ENCODE measurements at regions not wholly inside any gene's neighbourhood (a gene's known extent, or its start where the extent isn't known, plus 50 kb on each side); places are given as distances from the start of the nearest gene placed in this dataset.

GRCh38 chr6:91982559-91982958, 1395.7 kb upstream of the MAP3K7 start:
- no peaks in the 10 kb centered on the region for H3K36me3 ChIP-seq (ENCODE audit: control insufficient read depth in 5 of 5, insufficient read depth in 5 of 5, low read length in 5 of 5)
- H3K4me1 ChIP-seq (ENCODE audit: control insufficient read depth in 5 of 5, insufficient read depth in 5 of 5, low read length in 5 of 5) = no peaks in the 10 kb centered on the region
- no peaks in the 10 kb centered on the region for H3K27me3 ChIP-seq (ENCODE audit: control insufficient read depth in 5 of 5, insufficient read depth in 4 of 5, low read length in 5 of 5)
- no peak overlapping the region for H3K4me3 ChIP-seq (ENCODE audit: low read depth in 1 of 5, low read length in 5 of 5)
- no peak overlapping the region for H3K9ac ChIP-seq (ENCODE audit: low read length in 5 of 5)
- no peaks in the 10 kb centered on the region for H3K9me3 ChIP-seq (ENCODE audit: control insufficient read depth in 5 of 5, low read length in 5 of 5)
- H3K27ac ChIP-seq (ENCODE audit: low read depth, low read length) = no peak overlapping the region

GRCh38 chr6:91976797-91977196, 1389.9 kb upstream of the MAP3K7 start:
- Histone ChIP-seq H3K9me3 (ENCODE audit: control insufficient read depth in 5 of 5, low read length in 5 of 5) (no peaks in the 10 kb centered on the region), H3K36me3 (ENCODE audit: control insufficient read depth in 5 of 5, insufficient read depth in 5 of 5, low read length in 5 of 5) (no peaks in the 10 kb centered on the region), H3K4me3 (ENCODE audit: low read depth in 1 of 5, low read length in 5 of 5) (no peak overlapping the region), H3K27me3 (ENCODE audit: control insufficient read depth in 5 of 5, insufficient read depth in 4 of 5, low read length in 5 of 5) (no peaks in the 10 kb centered on the region), H3K4me1 (ENCODE audit: control insufficient read depth in 5 of 5, insufficient read depth in 5 of 5, low read length in 5 of 5) (no peaks in the 10 kb centered on the region), H3K9ac (ENCODE audit: low read length in 5 of 5) (no peak overlapping the region), H3K27ac (ENCODE audit: low read depth, low read length) (no peak overlapping the region)

- Histone ChIP-seq H3K27ac (ENCODE audit: low read depth, low read length) (no peak overlapping the region), H3K4me3 (ENCODE audit: low read depth in 1 of 5, low read length in 5 of 5) (no peak overlapping the region), H3K4me1 (ENCODE audit: control insufficient read depth in 5 of 5, insufficient read depth in 5 of 5, low read length in 5 of 5) (no peaks in the 10 kb centered on the region), H3K9ac (ENCODE audit: low read length in 5 of 5) (no peak overlapping the region), H3K36me3 (ENCODE audit: control insufficient read depth in 5 of 5, insufficient read depth in 5 of 5, low read length in 5 of 5) (no peaks in the 10 kb centered on the region), H3K9me3 (ENCODE audit: control insufficient read depth in 5 of 5, low read length in 5 of 5) (peaks cover 0 to 12% (median 7%) of the 10 kb centered on the region in 5 donors), H3K27me3 (ENCODE audit: control insufficient read depth in 5 of 5, insufficient read depth in 4 of 5, low read length in 5 of 5) (no peaks in the 10 kb centered on the region)
These were observed 1383.8 kb upstream of the MAP3K7 start for GRCh38 chr6:91970700-91971099.

GRCh38 chr6:91965872-91966271, 1379.0 kb upstream of the MAP3K7 start:
- Histone ChIP-seq H3K36me3 (ENCODE audit: control insufficient read depth in 5 of 5, insufficient read depth in 5 of 5, low read length in 5 of 5) (no peaks in the 10 kb centered on the region), H3K27me3 (ENCODE audit: control insufficient read depth in 5 of 5, insufficient read depth in 4 of 5, low read length in 5 of 5) (no peaks in the 10 kb centered on the region), H3K4me3 (ENCODE audit: low read depth in 1 of 5, low read length in 5 of 5) (no peak overlapping the region), H3K27ac (ENCODE audit: low read depth, low read length) (no peak overlapping the region), H3K9me3 (ENCODE audit: control insufficient read depth in 5 of 5, low read length in 5 of 5) (peaks cover 0 to 14% (median 8%) of the 10 kb centered on the region in 5 donors), H3K9ac (ENCODE audit: low read length in 5 of 5) (no peak overlapping the region), H3K4me1 (ENCODE audit: control insufficient read depth in 5 of 5, insufficient read depth in 5 of 5, low read length in 5 of 5) (peaks cover 0 to 12% (median 0%) of the 10 kb centered on the region in 5 donors)

- H3K27me3 ChIP-seq (ENCODE audit: control insufficient read depth in 5 of 5, insufficient read depth in 4 of 5, low read length in 5 of 5) = no peaks in the 10 kb centered on the region
- H3K4me3 ChIP-seq (ENCODE audit: low read depth in 1 of 5, low read length in 5 of 5) = no peak overlapping the region
- peaks cover 0 to 14% (median 8%) of the 10 kb centered on the region in 5 donors for H3K9me3 ChIP-seq (ENCODE audit: control insufficient read depth in 5 of 5, low read length in 5 of 5)
- H3K9ac ChIP-seq (ENCODE audit: low read length in 5 of 5) = no peak overlapping the region
- peaks cover 0 to 12% (median 0%) of the 10 kb centered on the region in 5 donors for H3K4me1 ChIP-seq (ENCODE audit: control insufficient read depth in 5 of 5, insufficient read depth in 5 of 5, low read length in 5 of 5)
- no peak overlapping the region for H3K27ac ChIP-seq (ENCODE audit: low read depth, low read length)
- no peaks in the 10 kb centered on the region for H3K36me3 ChIP-seq (ENCODE audit: control insufficient read depth in 5 of 5, insufficient read depth in 5 of 5, low read length in 5 of 5)
These were observed 1374.8 kb upstream of the MAP3K7 start for GRCh38 chr6:91961671-91962070.

GRCh38 chr6:91961236-91961635, 1374.4 kb upstream of the MAP3K7 start:
- Histone ChIP-seq H3K4me1 (ENCODE audit: control insufficient read depth in 5 of 5, insufficient read depth in 5 of 5, low read length in 5 of 5) (peaks cover 0 to 12% (median 0%) of the 10 kb centered on the region in 5 donors), H3K27ac (ENCODE audit: low read depth, low read length) (no peak overlapping the region), H3K9ac (ENCODE audit: low read length in 5 of 5) (no peak overlapping the region), H3K36me3 (ENCODE audit: control insufficient read depth in 5 of 5, insufficient read depth in 5 of 5, low read length in 5 of 5) (no peaks in the 10 kb centered on the region), H3K27me3 (ENCODE audit: control insufficient read depth in 5 of 5, insufficient read depth in 4 of 5, low read length in 5 of 5) (no peaks in the 10 kb centered on the region), H3K4me3 (ENCODE audit: low read depth in 1 of 5, low read length in 5 of 5) (no peak overlapping the region), H3K9me3 (ENCODE audit: control insufficient read depth in 5 of 5, low read length in 5 of 5) (peaks cover 0 to 10% (median 7%) of the 10 kb centered on the region in 5 donors)

- Histone ChIP-seq H3K9me3 (ENCODE audit: control insufficient read depth in 5 of 5, low read length in 5 of 5) (peaks cover 3 to 9% (median 3%) of the 10 kb centered on the region in 5 donors), H3K27me3 (ENCODE audit: control insufficient read depth in 5 of 5, insufficient read depth in 4 of 5, low read length in 5 of 5) (no peaks in the 10 kb centered on the region), H3K4me3 (ENCODE audit: low read depth in 1 of 5, low read length in 5 of 5) (no peak overlapping the region), H3K4me1 (ENCODE audit: control insufficient read depth in 5 of 5, insufficient read depth in 5 of 5, low read length in 5 of 5) (no peaks in the 10 kb centered on the region), H3K36me3 (ENCODE audit: control insufficient read depth in 5 of 5, insufficient read depth in 5 of 5, low read length in 5 of 5) (no peaks in the 10 kb centered on the region), H3K9ac (ENCODE audit: low read length in 5 of 5) (no peak overlapping the region), H3K27ac (ENCODE audit: low read depth, low read length) (no peak overlapping the region)
These were observed 1355.0 kb upstream of the MAP3K7 start for GRCh38 chr6:91941838-91942237.

GRCh38 chr6:91940801-91941200, 1353.9 kb upstream of the MAP3K7 start:
- Histone ChIP-seq H3K9ac (ENCODE audit: low read length in 5 of 5) (no peak overlapping the region), H3K4me1 (ENCODE audit: control insufficient read depth in 5 of 5, insufficient read depth in 5 of 5, low read length in 5 of 5) (no peaks in the 10 kb centered on the region), H3K27me3 (ENCODE audit: control insufficient read depth in 5 of 5, insufficient read depth in 4 of 5, low read length in 5 of 5) (no peaks in the 10 kb centered on the region), H3K27ac (ENCODE audit: low read depth, low read length) (no peak overlapping the region), H3K9me3 (ENCODE audit: control insufficient read depth in 5 of 5, low read length in 5 of 5) (peaks cover 0 to 4% (median under 1%) of the 10 kb centered on the region in 5 donors), H3K4me3 (ENCODE audit: low read depth in 1 of 5, low read length in 5 of 5) (no peak overlapping the region), H3K36me3 (ENCODE audit: control insufficient read depth in 5 of 5, insufficient read depth in 5 of 5, low read length in 5 of 5) (no peaks in the 10 kb centered on the region)

GRCh38 chr6:91926827-91927226, 1340.0 kb upstream of the MAP3K7 start:
- H3K9me3 ChIP-seq (ENCODE audit: control insufficient read depth in 5 of 5, low read length in 5 of 5) = peaks cover 0 to 6% (median 2%) of the 10 kb centered on the region in 5 donors
- no peak overlapping the region for H3K4me3 ChIP-seq (ENCODE audit: low read depth in 1 of 5, low read length in 5 of 5)
- no peak overlapping the region for H3K27ac ChIP-seq (ENCODE audit: low read depth, low read length)
- no peaks in the 10 kb centered on the region for H3K27me3 ChIP-seq (ENCODE audit: control insufficient read depth in 5 of 5, insufficient read depth in 4 of 5, low read length in 5 of 5)
- no peak overlapping the region for H3K9ac ChIP-seq (ENCODE audit: low read length in 5 of 5)
- H3K36me3 ChIP-seq (ENCODE audit: control insufficient read depth in 5 of 5, insufficient read depth in 5 of 5, low read length in 5 of 5) = no peaks in the 10 kb centered on the region
- H3K4me1 ChIP-seq (ENCODE audit: control insufficient read depth in 5 of 5, insufficient read depth in 5 of 5, low read length in 5 of 5) = no peaks in the 10 kb centered on the region

GRCh38 chr6:91926361-91926760, 1339.5 kb upstream of the MAP3K7 start:
- peaks cover 0 to 6% (median 2%) of the 10 kb centered on the region in 5 donors for H3K9me3 ChIP-seq (ENCODE audit: control insufficient read depth in 5 of 5, low read length in 5 of 5)
- no peaks in the 10 kb centered on the region for H3K4me1 ChIP-seq (ENCODE audit: control insufficient read depth in 5 of 5, insufficient read depth in 5 of 5, low read length in 5 of 5)
- H3K27ac ChIP-seq (ENCODE audit: low read depth, low read length) = no peak overlapping the region
- H3K27me3 ChIP-seq (ENCODE audit: control insufficient read depth in 5 of 5, insufficient read depth in 4 of 5, low read length in 5 of 5) = no peaks in the 10 kb centered on the region
- H3K36me3 ChIP-seq (ENCODE audit: control insufficient read depth in 5 of 5, insufficient read depth in 5 of 5, low read length in 5 of 5) = no peaks in the 10 kb centered on the region
- no peak overlapping the region for H3K9ac ChIP-seq (ENCODE audit: low read length in 5 of 5)
- H3K4me3 ChIP-seq (ENCODE audit: low read depth in 1 of 5, low read length in 5 of 5) = no peak overlapping the region

GRCh38 chr6:91911945-91912344, 1325.1 kb upstream of the MAP3K7 start:
- H3K9me3 ChIP-seq (ENCODE audit: control insufficient read depth in 5 of 5, low read length in 5 of 5) = peaks cover 0 to 3% (median 0%) of the 10 kb centered on the region in 5 donors
- no peak overlapping the region for H3K4me3 ChIP-seq (ENCODE audit: low read depth in 1 of 5, low read length in 5 of 5)
- H3K9ac ChIP-seq (ENCODE audit: low read length in 5 of 5) = no peak overlapping the region
- no peaks in the 10 kb centered on the region for H3K4me1 ChIP-seq (ENCODE audit: control insufficient read depth in 5 of 5, insufficient read depth in 5 of 5, low read length in 5 of 5)
- no peaks in the 10 kb centered on the region for H3K27me3 ChIP-seq (ENCODE audit: control insufficient read depth in 5 of 5, insufficient read depth in 4 of 5, low read length in 5 of 5)
- no peak overlapping the region for H3K27ac ChIP-seq (ENCODE audit: low read depth, low read length)
- no peaks in the 10 kb centered on the region for H3K36me3 ChIP-seq (ENCODE audit: control insufficient read depth in 5 of 5, insufficient read depth in 5 of 5, low read length in 5 of 5)

Measured in subcutaneous abdominal adipose tissue (tissue), 5 donors.